UCSD-AML1 (cell line): ENCODE measurements at regions not wholly inside any gene's neighbourhood (a gene's known extent, or its start where the extent isn't known, plus 50 kb on each side); places are given as distances from the start of the nearest gene placed in this dataset.
"Not testable (repeated sequence)": the region's sequence is repeated elsewhere in the genome, so short reads cannot be mapped to it uniquely, and the experiment has no call there.

ENCODE experiments used
- DNase-seq: peaks from one replicate; lab custom pipeline; 2025; ENCODE audit not compliant: unreplicated experiment; lab: John Stamatoyannopoulos, UW

DNA sequence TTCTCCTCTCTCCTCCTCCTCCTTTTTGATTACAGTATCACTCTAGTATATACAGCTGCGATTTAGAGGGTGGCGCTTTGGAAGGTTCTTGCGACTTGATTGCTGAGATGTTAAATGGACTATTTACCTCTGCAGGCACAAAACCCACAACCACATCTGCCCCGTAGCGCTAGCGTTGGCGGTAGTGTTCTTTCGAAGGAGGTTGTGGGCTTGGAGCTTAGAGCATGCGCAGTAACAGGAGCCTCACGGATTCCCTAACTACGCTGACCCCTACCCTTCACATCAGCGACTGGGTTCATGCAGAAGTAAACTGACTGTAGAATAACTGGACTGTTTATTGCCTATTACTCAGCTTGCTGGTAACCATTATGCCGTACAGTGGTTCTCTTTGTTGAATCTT, 58.0 kb downstream of the CGGBP1 start:
- DNase-seq = no peak

DNA sequence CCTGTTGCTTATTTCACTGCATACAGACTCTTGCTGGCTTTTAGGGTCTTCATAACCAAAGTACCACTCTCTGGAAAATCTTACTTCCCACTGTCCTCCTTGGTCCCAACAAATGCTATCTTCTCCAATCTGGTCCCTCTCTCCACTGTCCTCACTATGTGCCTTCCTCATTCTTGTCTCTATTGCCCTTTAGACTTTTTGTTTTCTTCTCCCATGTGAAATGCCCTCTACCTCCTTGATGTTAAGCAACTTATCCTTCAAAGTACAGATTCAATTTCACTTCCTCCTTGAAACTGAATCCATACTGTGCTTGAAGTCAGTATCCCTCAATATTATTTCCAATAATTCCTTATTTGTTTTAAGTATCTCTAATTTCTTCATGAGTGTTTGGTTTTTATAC, 60.8 kb downstream of the CGGBP1 start:
- no peak for DNase-seq

- DNase-seq = peak; percentile 50
These were observed 61.5 kb downstream of the CGGBP1 start for GRCh38 chr3:87997298-87997697.

DNA sequence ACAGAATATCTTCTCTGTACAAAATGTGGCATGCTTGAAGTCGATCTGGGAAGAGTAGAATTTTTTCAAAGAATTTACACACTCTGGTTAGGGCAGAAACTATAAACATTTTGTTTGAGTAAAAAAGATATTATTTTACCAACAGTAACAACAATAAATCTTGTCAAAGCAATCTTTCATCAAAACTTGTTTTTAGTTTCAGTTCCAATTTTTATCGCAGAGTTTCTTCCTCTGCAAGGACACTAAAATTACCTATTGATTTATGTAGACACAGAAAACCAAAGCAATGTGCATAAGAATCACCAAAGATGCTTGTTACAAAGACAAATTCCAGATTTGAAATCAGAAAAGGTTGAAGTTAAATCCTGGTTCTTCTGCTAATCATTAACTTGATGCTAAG, 61.9 kb downstream of the CGGBP1 start:
- DNase-seq = no peak

DNA sequence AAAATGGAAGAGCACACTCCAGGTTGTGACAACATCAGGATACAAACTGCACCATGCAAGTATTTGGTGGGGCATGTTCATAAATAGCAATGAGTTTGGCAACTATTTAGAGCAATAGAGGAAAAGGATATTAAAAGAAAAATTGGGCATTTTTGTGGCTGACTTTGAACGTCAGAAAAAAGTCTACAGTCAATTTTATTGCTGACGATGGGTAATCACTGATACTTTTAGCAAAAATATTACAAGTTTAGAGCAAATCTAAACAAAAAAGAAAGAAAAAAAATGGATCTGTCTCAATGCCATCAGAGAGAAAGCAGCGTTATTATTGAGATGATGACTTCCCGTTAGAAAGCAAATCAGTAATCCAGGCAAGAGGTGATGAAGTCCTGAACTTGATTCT, 65.2 kb downstream of the CGGBP1 start:
- no peak for DNase-seq

DNA sequence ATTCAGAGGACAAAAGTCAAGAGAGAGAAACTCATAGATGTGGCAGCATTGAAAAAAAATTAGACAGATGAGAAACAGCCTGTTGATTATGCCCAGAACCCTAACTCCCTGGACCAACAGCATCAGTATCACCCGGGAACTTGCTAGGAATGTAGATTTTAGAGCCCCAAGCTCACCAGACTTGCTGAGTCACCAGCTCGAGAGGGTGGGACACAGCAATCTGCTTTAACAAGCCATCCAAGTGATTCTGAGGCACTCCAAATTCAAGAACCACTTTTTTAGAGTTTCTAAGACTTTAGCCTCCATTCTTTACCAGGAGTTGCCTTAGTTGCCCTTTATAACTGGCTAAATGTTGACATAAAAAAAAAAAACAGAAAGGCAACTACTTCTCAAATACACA, 70.9 kb downstream of the CGGBP1 start:
- no peak for DNase-seq

DNA sequence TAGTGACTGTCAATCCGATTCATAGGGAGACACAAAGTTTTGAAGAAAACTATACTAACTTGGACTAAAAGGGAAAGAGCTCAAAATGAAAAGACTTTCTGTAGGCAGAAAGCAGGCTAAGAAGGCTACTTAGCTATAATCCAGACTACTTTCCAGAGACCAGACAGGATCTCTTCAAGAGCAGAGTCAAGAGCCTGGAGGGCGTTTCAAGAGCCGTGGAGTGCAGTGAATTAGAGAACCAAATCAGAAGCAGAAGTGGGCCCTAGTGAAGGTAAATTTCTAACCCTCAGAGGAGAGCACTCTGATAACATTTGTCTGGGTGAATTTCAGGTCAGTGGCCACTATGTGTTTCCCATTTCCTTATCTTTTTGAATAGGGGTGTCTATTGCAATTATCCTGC, 76.4 kb downstream of the CGGBP1 start:
- no peak for DNase-seq

GRCh38 chr3:87979527-87979926, 79.3 kb downstream of the CGGBP1 start:
- DNase-seq = no peak

DNA sequence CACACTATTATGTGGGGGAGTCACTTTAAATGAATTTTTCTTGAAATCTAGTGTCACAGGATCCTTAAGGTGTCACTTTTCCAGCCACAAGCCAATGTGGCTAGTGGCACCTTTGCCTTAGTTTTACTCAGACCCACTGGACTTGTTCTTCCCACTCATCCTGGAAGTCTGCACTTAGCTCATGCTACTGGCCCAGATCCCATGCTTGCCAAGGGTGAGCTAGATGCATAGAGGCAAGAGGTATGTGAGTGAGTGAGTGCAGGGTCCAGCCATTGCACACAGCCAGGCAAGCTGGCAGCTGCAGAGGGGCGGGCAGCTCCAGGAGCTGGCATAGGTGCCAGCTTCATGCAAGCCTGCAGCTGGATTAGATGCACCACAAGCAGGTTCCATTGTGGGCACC, 81.0 kb downstream of the CGGBP1 start:
- no peak for DNase-seq

- no peak for DNase-seq
These were observed 83.1 kb downstream of the CGGBP1 start for GRCh38 chr3:87975716-87976115.

GRCh38 chr3:87973906-87974305, 84.9 kb downstream of the CGGBP1 start:
- no peak for DNase-seq

DNA sequence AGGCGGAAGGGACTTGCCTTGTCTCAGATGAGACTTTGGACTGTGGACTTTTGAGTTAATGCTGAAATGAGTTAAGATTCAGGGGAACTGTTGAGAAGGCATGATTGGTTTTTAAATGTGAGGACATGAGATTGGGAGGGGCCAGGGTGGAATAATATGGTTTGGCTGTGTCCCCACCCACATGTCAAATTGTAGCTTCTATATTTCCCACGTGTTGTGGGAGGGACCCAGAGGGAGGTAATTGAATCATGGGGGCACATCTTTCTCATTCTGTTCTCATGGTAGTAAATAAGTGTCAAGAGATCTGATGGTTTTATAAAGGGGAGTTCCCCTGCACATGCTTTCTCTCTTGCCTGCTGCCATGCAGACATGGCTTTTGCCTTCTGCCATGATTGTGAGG, 89.2 kb downstream of the CGGBP1 start:
- DNase-seq = no peak

DNA sequence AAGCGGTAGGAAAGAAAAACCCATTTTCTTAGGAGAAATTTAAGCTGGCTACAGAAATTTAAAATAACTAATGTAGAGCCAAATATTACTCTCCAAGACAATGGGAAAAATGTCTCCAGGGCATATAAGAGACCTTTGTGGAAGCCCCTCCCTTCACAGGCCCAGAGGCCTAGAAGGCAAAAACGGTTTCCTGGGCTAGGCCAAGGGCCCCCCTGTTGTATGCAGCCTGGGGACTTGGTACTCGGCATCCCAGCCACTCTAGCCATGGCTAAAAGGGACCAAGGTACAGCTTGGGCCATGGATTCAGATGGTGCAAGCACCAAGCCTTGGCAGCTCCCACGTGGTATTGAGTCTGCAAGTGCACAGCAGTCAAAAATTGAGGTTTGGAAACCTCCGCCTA, 90.1 kb downstream of the CGGBP1 start:
- DNase-seq = no peak

DNA sequence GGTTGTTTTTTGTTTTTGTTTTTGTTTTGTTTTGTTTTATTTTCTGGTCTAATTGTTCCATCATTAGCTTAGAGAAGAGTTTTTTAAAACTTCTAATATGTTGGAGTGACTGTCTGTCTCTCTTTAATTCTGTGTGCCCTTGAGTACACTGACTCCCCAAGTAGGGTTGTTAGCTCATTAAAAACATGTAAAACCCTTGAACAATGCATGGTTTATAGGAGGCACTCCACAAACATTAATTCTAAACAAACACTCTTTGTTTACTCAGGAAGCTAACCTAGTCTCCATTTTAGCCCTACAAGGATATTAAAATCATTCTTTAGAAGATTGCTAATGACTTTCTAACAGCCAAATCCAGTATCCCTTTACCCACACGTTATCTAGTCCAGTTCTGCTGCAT, 100.5 kb downstream of the CGGBP1 start:
- DNase-seq = no peak

DNA sequence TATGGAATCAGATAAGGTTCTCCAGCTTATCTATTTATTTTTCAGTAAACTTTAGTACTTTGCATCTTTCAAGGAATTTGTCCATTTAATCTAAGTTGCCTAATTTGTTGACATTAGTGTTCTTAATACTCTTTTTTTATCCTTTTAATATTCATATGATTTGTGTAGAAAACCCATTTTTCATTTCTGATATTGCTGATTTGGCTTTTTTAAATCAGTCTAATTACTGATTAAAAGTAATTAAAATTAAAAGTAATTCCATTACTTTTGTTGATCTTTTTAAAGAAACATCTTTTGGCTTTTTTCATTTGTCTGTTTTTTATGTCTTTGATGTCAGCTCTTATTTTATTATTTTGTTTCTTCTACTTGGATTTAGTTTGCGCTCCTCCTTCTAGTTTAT, 101.2 kb downstream of the CGGBP1 start:
- DNase-seq = no peak

GRCh38 chr3:87949879-87950208, 109.0 kb downstream of the CGGBP1 start:
- DNase-seq = no peak

GRCh38 chr3:87949189-87949878, 109.5 kb downstream of the CGGBP1 start:
- no peak for DNase-seq

DNA sequence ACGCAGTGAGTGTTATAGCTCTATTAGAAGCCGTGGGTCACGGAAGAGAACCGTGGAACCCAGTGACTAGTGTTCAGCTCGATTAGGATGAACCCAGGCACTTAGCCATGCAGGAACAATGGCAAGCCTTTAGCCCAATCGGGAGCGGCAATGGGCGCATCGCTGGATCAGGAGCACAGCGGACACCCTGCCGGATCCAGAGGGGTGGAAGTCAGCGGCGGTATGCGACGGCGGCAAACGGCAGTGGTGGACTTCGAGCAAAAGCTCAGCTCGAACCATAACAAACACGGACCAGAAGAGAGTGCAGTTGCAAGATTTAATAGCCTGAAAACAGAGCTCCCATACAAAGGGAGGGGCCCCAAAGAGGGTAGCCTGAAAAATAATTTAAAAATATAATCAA, 112.8 kb downstream of the CGGBP1 start:
- not testable (repeated sequence) for DNase-seq

DNA sequence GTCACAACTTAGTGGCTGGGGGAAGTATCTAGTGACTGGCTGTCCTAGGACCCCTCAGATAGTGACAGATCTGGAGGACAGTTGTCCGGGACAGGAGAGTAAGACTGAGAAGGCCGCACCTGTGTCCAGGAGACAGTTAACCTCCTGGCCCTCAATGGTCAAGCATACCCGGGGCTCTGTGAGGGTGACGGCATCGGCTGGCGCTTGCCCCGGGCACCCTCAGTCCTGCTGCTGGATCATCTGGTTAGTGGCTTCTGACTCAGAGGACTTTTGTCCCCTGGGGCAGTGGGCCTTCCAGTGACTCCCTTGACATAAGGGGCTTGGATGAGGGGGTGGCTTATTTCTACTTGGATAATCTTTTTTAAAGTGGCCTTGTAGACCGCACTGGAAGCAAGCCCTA, 116.5 kb downstream of the CGGBP1 start:
- DNase-seq = not testable (repeated sequence)

- DNase-seq = no peak
These were observed 134.3 kb downstream of the CGGBP1 start for GRCh38 chr3:87924485-87924884.

DNA sequence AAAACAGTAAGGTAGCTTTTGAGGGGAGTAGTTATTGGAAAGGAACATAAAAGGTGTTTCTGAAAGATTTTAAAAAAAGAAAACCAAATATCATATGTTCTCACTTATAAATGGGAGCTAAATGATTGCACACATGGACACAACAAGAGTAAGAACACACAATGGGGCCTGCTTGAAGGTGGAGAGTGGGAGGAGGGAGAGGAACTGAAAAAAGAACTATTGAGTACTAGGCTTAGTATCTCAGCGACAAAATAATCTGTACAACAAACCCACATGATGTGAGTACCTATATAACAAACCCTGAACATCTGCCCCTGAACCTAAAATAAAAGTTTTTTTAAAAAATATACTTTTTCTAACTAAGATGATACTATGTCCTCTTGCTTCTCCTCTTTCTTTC, 138.3 kb downstream of the CGGBP1 start:
- no peak for DNase-seq

DNA sequence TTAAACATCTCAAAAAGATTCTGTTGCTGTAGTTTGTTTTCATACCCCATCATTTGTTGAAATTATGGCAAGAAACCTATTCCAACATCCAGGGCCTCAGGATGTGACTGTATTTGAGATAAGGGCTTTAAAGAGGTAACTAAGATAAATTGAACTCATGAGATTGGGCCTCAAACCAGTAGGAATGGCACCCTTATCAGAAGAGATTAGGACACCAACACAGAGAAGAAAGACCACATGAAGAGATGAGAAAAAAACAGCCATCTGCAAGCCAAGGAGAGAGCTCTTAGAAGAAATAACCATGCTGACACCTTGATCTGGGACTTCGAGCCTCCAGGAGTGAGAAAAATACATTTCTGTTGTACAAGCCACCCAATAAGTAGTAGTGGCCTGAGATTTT, 157.7 kb downstream of the CGGBP1 start:
- no peak for DNase-seq

DNA sequence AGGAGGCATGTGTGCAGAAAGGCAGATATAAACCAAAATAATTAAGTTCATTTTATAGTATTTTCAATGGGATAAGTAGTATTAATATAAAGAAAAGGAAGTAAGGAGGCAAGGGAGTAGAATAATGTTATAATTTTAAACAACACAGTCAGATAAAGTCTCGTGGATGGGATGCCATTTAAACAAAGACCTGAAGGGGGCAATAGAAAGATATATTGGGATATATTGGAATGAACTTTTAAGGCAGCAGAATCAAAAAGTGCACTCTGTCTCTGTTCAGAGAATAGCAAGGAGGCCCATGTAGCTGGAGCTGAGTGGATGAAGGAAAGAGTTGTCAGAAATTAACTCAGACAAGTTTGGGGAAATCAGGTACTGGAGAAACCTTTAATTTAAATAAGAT, 158.7 kb downstream of the CGGBP1 start:
- no peak for DNase-seq

GRCh38 chr3:87898971-87899370, 159.8 kb downstream of the CGGBP1 start:
- DNase-seq = no peak
